Calu3 (cell line): ENCODE measurements at regions not wholly inside any gene's neighbourhood (a gene's known extent, or its start where the extent isn't known, plus 50 kb on each side); places are given as distances from the start of the nearest gene placed in this dataset.

ENCODE experiments used
- BruUV-seq: library from RNA; stranded (reverse); fragments of 400-500 nt; replicated peaks from 2 replicates; lab custom pipeline; 2021; lab: Mats Ljungman, UMichigan
- CTCF ChIA-PET: fragments of 300-600 bp; sonication (Branson Sonifier 250); formaldehyde crosslinking; loops from one replicate; lab custom pipeline; 2022; ENCODE audit warnings: antibody characterized with exemption; lab: Charles Lee
- DNase-seq: peaks from one replicate; pipeline ENCODE4 v3.0.0; 2022
- H3K27ac Mint-ChIP-seq: one replicate; pipeline ENCODE4 v1.8.0; 2022; ENCODE audit warnings: mixed read lengths; ENCODE audit not compliant: unreplicated experiment
- H3K27me3 Mint-ChIP-seq: one replicate; pipeline ENCODE4 v1.8.0; 2022; ENCODE audit warnings: mixed read lengths; ENCODE audit not compliant: unreplicated experiment
- H3K36me3 Mint-ChIP-seq: one replicate; pipeline ENCODE4 v1.8.0; 2022; ENCODE audit warnings: mild to moderate bottlenecking, moderate library complexity, mixed read lengths; ENCODE audit not compliant: insufficient read depth, unreplicated experiment
- H3K4me1 Mint-ChIP-seq: one replicate; pipeline ENCODE4 v1.8.0; 2022; ENCODE audit warnings: mild to moderate bottlenecking, low read depth, mixed read lengths; ENCODE audit not compliant: unreplicated experiment
- H3K4me3 Mint-ChIP-seq: one replicate; pipeline ENCODE4 v1.8.0; 2022; ENCODE audit warnings: mild to moderate bottlenecking, low read depth, moderate library complexity, mixed read lengths; ENCODE audit not compliant: unreplicated experiment
- H3K9me3 Mint-ChIP-seq: one replicate; pipeline ENCODE4 v1.8.0; 2022; ENCODE audit warnings: low read depth, mixed read lengths; ENCODE audit not compliant: unreplicated experiment
- CTCF ChIP-seq: fragments of 200-600 bp; IDR thresholded peaks from one replicate; pipeline ENCODE4 v1.8.0; 2022; ENCODE audit warnings: antibody characterized with exemption; ENCODE audit not compliant: unreplicated experiment
- intact Hi-C: fragments of 100-400 bp; cut with micrococcal nuclease; formaldehyde crosslinking; loops from one replicate; pipeline ENCODE4 v1.10.0; 2022; ENCODE audit not compliant: unreplicated experiment

- no peak for DNase-seq
- no peak overlapping the region for H3K4me3 Mint-ChIP-seq
- H3K4me1 Mint-ChIP-seq = peaks cover 8% of the 10 kb centered on the region
- no peak overlapping the region for H3K27ac Mint-ChIP-seq
- CTCF ChIA-PET = no interaction called here
- no peak for TF ChIP-seq CTCF
- intact Hi-C loops = no loop called here
- peaks cover 4% of the 10 kb centered on the region for H3K9me3 Mint-ChIP-seq
- H3K27me3 Mint-ChIP-seq = peaks cover 59% of the 10 kb centered on the region
- no TSS peak for BruUV-seq
- H3K36me3 Mint-ChIP-seq = peaks cover 7% of the 10 kb centered on the region
Measured at GRCh38 chr7:157079116-157079515, 59.6 kb upstream of the UBE3C start.

GRCh38 chr7:157080111-157080730, 58.5 kb upstream of the UBE3C start:
- CTCF ChIA-PET = no interaction called here
- Mint-ChIP-seq H3K4me3 (no peak overlapping the region), H3K27ac (no peak overlapping the region), H3K36me3 (peaks cover 7% of the 10 kb centered on the region), H3K27me3 (peaks cover 52% of the 10 kb centered on the region), H3K9me3 (peaks cover 4% of the 10 kb centered on the region), H3K4me1 (peaks cover 8% of the 10 kb centered on the region)
- intact Hi-C loops = no loop called here
- DNase-seq = no peak
- TF ChIP-seq CTCF = no peak
- no TSS peak for BruUV-seq

- H3K36me3 Mint-ChIP-seq = no peaks in the 10 kb centered on the region
- intact Hi-C loops = no loop called here
- no TSS peak for BruUV-seq
- no peak overlapping the region for H3K27ac Mint-ChIP-seq
- DNase-seq = no peak
- no peak overlapping the region for H3K4me3 Mint-ChIP-seq
- no peaks in the 10 kb centered on the region for H3K4me1 Mint-ChIP-seq
- peaks cover 4% of the 10 kb centered on the region for H3K9me3 Mint-ChIP-seq
- CTCF ChIA-PET = no interaction called here
- TF ChIP-seq CTCF = no peak
- H3K27me3 Mint-ChIP-seq = peaks cover 69% of the 10 kb centered on the region
Measured at GRCh38 chr7:157086508-157087187, 52.1 kb upstream of the UBE3C start.

- Mint-ChIP-seq H3K9me3 (peaks cover 4% of the 10 kb centered on the region), H3K4me3 (no peak overlapping the region), H3K27ac (no peak overlapping the region), H3K36me3 (no peaks in the 10 kb centered on the region), H3K27me3 (peaks cover 79% of the 10 kb centered on the region), H3K4me1 (no peaks in the 10 kb centered on the region)
- CTCF ChIA-PET = no interaction called here
- intact Hi-C loops = no loop called here
- BruUV-seq = no TSS peak
- TF ChIP-seq CTCF = no peak
- DNase-seq = no peak
Measured at GRCh38 chr7:157087646-157088045, 51.1 kb upstream of the UBE3C start.
